Stimulated activated CD4-positive, alpha-beta T cell treated with anti-CD3 and anti-CD28 coated beads, Interleukin-4, amount 100 ng/mL, for 1 hour (primary cell): ENCODE measurements at regions not wholly inside any gene's neighbourhood (a gene's known extent, or its start where the extent isn't known, plus 50 kb on each side); places are given as distances from the start of the nearest gene placed in this dataset.
"Not testable (repeated sequence)": the region's sequence is repeated elsewhere in the genome, so short reads cannot be mapped to it uniquely, and the experiment has no call there.

Experiments used
- DNase-seq: peaks from one replicate; pipeline ENCODE4 v3.0.0-alpha.2; 2020

- no peak for DNase-seq
Measured at GRCh38 chr3:30449290-30449632, 157.1 kb upstream of the TGFBR2 start.

GRCh38 chr3:30452446-30452845 is 154.0 kb upstream of the TGFBR2 start:
- DNase-seq: no peak

GRCh38 chr3:30453360-30454039 is 152.9 kb upstream of the TGFBR2 start:
- DNase-seq: no peak

- no peak for DNase-seq
Measured at GRCh38 chr3:30454636-30455035, 151.8 kb upstream of the TGFBR2 start.

- not testable (repeated sequence) for DNase-seq
Measured at GRCh38 chr3:30455112-30455511, 151.3 kb upstream of the TGFBR2 start.

- no peak for DNase-seq
Measured at GRCh38 chr3:30455840-30456239, 150.6 kb upstream of the TGFBR2 start.

- DNase-seq: no peak
Measured at GRCh38 chr3:30456264-30456663, 150.1 kb upstream of the TGFBR2 start.

- DNase-seq: no peak
Measured at GRCh38 chr3:30457081-30457480, 149.3 kb upstream of the TGFBR2 start.

GRCh38 chr3:30457726-30458125 is 148.7 kb upstream of the TGFBR2 start:
- no peak for DNase-seq

- no peak for DNase-seq
Measured at GRCh38 chr3:30458376-30459171, 147.8 kb upstream of the TGFBR2 start.

GRCh38 chr3:30461311-30461710 is 145.1 kb upstream of the TGFBR2 start:
- no peak for DNase-seq

- no peak for DNase-seq
Measured at GRCh38 chr3:30462721-30463470, 143.5 kb upstream of the TGFBR2 start.

GRCh38 chr3:30464381-30464780 is 142.0 kb upstream of the TGFBR2 start:
- DNase-seq: no peak

GRCh38 chr3:30465454-30465853 is 140.9 kb upstream of the TGFBR2 start:
- no peak for DNase-seq

- DNase-seq: no peak
Measured at GRCh38 chr3:30467596-30468238, 138.7 kb upstream of the TGFBR2 start.

GRCh38 chr3:30469133-30469532 is 137.3 kb upstream of the TGFBR2 start:
- no peak for DNase-seq

GRCh38 chr3:30470496-30470895 is 135.9 kb upstream of the TGFBR2 start:
- no peak for DNase-seq

GRCh38 chr3:30471066-30471465 is 135.3 kb upstream of the TGFBR2 start:
- DNase-seq: no peak

GRCh38 chr3:30471796-30472489 is 134.5 kb upstream of the TGFBR2 start:
- no peak for DNase-seq

GRCh38 chr3:30473374-30474051 is 132.9 kb upstream of the TGFBR2 start:
- no peak for DNase-seq

- no peak for DNase-seq
Measured at GRCh38 chr3:30474371-30474770, 132.0 kb upstream of the TGFBR2 start.
